ENCODE measurements at regions not wholly inside any gene's neighbourhood (a gene's known extent, or its start where the extent isn't known, plus 50 kb on each side); places are given as distances from the start of the nearest gene placed in this dataset.

- TF ChIP-seq ZBTB11 (CRISPR knock-in tag; IDR thresholded peaks at IDR 0.05) (no peak), TBL1XR1 (IDR thresholded peaks at IDR 0.05; ENCODE audit: low read depth, low read length) (no peak), CBX3 (IDR thresholded peaks at IDR 0.05; ENCODE audit: borderline replicate concordance, low read depth) (no peak), BMI1 (IDR thresholded peaks at IDR 0.05; ENCODE audit: borderline replicate concordance) (no peak), TCF3 (IDR thresholded peaks at IDR 0.05; ENCODE audit: borderline replicate concordance, insufficient read depth, low read depth, low read length) (no peak)
Observed at GRCh38 chr12:4213471-4213870, 60.1 kb upstream of the CCND2 start (continued).

GRCh38 chr12:4212845-4213244 is 60.7 kb upstream of the CCND2 start:
- FAIRE-seq (no peak), DNase-seq (ENCODE audit: low read depth, low spot score) (no peak), ATAC-seq (no peak)
- ChIA-PET POLR2A (interaction anchor here (0.6 to 5.7 kb wide), 6 partner anchors 9 to 392 kb away, joined by 3 to 84 read pairs (median 10); partner anchors contain the start of gene CCND2), CTCF (interaction anchor here (0.8 to 2.5 kb wide), 3 partner anchors 9 to 64 kb away, joined by 3 to 10 read pairs (median 4); no protein-coding TSS in a partner anchor), RAD21 (ENCODE audit: unreplicated experiment) (interaction anchor here (1.1 kb wide), 1 partner anchor 21 kb away, joined by 3 read pairs; no protein-coding TSS in a partner anchor), SMC1A (ENCODE audit: uncharacterized antibody, unreplicated experiment) (interaction anchor here (0.7 to 7.3 kb wide), 10 partner anchors 10 to 106 kb away, joined by 3 to 54 read pairs (median 3); no protein-coding TSS in a partner anchor)
- no TSS peak for BruUV-seq (replicated peaks)
- Histone ChIP-seq H3K27ac (ENCODE audit: control insufficient read depth, insufficient read depth) (no peak overlapping the region), H3K79me2 (ENCODE audit: control insufficient read depth, insufficient read depth, low read length) (no peaks in the 10 kb centered on the region), H3K4me3 (no peak overlapping the region), H3K4me2 (ENCODE audit: control insufficient read depth, insufficient read depth) (no peak overlapping the region), H3K9ac (ENCODE audit: control insufficient read depth, insufficient read depth, low read length) (no peak overlapping the region), H3K36me3 (ENCODE audit: control insufficient read depth in 2 of 2, insufficient read depth in 2 of 2, low read length in 1 of 2) (no peaks in the 10 kb centered on the region), H2AFZ (ENCODE audit: control insufficient read depth, low read depth, low read length) (no peak overlapping the region), H3K9me3 (replicated peaks; ENCODE audit: control insufficient read depth, insufficient read depth, low read length) (no peaks in the 10 kb centered on the region), H4K20me1 (ENCODE audit: control insufficient read depth, insufficient read depth) (no peaks in the 10 kb centered on the region), H3K27me3 (replicated peaks in 1 of 2; ENCODE audit: control insufficient read depth in 2 of 2, insufficient read depth in 2 of 2, low read length in 1 of 2) (no peaks in the 10 kb centered on the region), H3K4me1 (ENCODE audit: control insufficient read depth, insufficient read depth, low read length) (peaks cover 27% of the 10 kb centered on the region)
- intact Hi-C loops (cut with micrococcal nuclease; ENCODE audit: unreplicated experiment) (no loop called here), in situ Hi-C loops (cut with MboI) (no loop called here)
- 100% methylated on average over 2 of the region's 2 CpGs for WGBS (ENCODE audit: insufficient coverage, insufficient replicate concordance, low lambda C conversion rate, missing lambda C conversion rate)
- no peak for TF ChIP-seq JUND (IDR thresholded peaks at IDR 0.05; ENCODE audit: low read depth, low read length)
- TF ChIP-seq MTA3 (IDR thresholded peaks at IDR 0.05; ENCODE audit: borderline replicate concordance, low read length), result no peak
- TF ChIP-seq RBBP5 (conservative IDR thresholded peaks at IDR 0.05), result no peak
- TF ChIP-seq PML (IDR thresholded peaks at IDR 0.05; ENCODE audit: low read length), result no peak
- no peak for TF ChIP-seq ZZZ3 (IDR thresholded peaks at IDR 0.05; ENCODE audit: control insufficient read depth, insufficient read length, low read depth)
- no peak for TF ChIP-seq POLR2AphosphoS5 (IDR thresholded peaks at IDR 0.05; ENCODE audit: low read length)
- TF ChIP-seq MEF2B (IDR thresholded peaks at IDR 0.05; ENCODE audit: partially characterized antibody, poor library complexity, severe bottlenecking), result no peak
- no peak for TF ChIP-seq ZBED1 (IDR thresholded peaks at IDR 0.05; ENCODE audit: borderline replicate concordance)
- TF ChIP-seq TAF1 (IDR thresholded peaks at IDR 0.05; ENCODE audit: borderline replicate concordance, low read depth, low read length), result no peak
- no peak for TF ChIP-seq ZBTB11 (CRISPR knock-in tag; IDR thresholded peaks at IDR 0.05)
- TF ChIP-seq YBX1 (IDR thresholded peaks at IDR 0.05), result no peak
- no peak for TF ChIP-seq ETV6 (conservative IDR thresholded peaks at IDR 0.05 in 1 of 2, IDR thresholded peaks at IDR 0.05 in 1 of 2; ENCODE audit: borderline replicate concordance in 1 of 2, low read depth in 1 of 2)
